Lower lobe of right lung (tissue), 2 donors: ENCODE measurements at regions not wholly inside any gene's neighbourhood (a gene's known extent, or its start where the extent isn't known, plus 50 kb on each side); places are given as distances from the start of the nearest gene placed in this dataset.

Source experiments
- ATAC-seq, 2 donors: fragments of 200-7000 bp; cut with Tn5 transposase; one replicate each; pipeline ENCODE4 v1.9.1; 2020 to 2022; ENCODE audit warnings: mild to moderate bottlenecking in 2 of 2, moderate library complexity in 2 of 2
- DNase-seq: peaks from one replicate; pipeline ENCODE4 v3.0.0-alpha.2; 2020
- H3K27ac ChIP-seq: fragments of 200-600 bp; one replicate; pipeline ENCODE4 v1.8.0; 2022
- H3K27me3 ChIP-seq: fragments of 200-600 bp; one replicate; pipeline ENCODE4 v1.8.0; 2022; ENCODE audit warnings: low read depth
- H3K36me3 ChIP-seq: fragments of 200-600 bp; one replicate; pipeline ENCODE4 v1.8.0; 2022; ENCODE audit warnings: mild to moderate bottlenecking
- H3K4me1 ChIP-seq: fragments of 200-600 bp; one replicate; pipeline ENCODE4 v1.8.0; 2022
- H3K4me3 ChIP-seq: fragments of 200-600 bp; one replicate; pipeline ENCODE4 v1.8.0; 2022; ENCODE audit warnings: mild to moderate bottlenecking
- H3K9me3 ChIP-seq: fragments of 200-600 bp; one replicate; pipeline ENCODE4 v1.8.0; 2022
- intact Hi-C: fragments of 100-400 bp; cut with DNase I; formaldehyde crosslinking; loops from one replicate; pipeline ENCODE4 v1.11.0; 2022
- TF ChIP-seq, protein P1 (sequence below): fragments of 200-600 bp; IDR thresholded peaks from one replicate; pipeline ENCODE4 v1.8.0; 2022; ENCODE audit warnings: antibody characterized with exemption, mild to moderate bottlenecking
- donor health status: DM: no; HTN: yes; CAD: no; lungs with severe emphysema.

DNA sequence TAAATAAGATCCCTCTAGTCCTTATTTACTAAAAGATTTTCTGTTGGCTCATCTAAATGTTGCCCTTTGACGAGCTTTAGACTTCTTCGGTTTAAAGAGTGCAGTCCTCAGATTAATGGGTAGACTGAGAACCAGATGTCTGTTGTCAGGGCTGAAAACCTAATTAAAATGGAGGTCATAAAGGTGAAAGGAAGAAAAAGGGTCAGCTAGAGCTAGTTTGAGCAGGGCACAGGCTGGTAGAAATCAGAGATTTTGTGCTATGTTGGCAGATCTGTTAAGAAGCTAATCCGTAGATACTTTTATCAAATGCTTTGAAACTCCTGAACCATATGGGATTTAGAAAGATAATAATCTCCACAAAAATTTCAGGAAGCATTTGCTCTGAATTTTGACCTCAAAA, 959.0 kb downstream of the PLA2G4A start:
- TF ChIP-seq, protein P1, sequence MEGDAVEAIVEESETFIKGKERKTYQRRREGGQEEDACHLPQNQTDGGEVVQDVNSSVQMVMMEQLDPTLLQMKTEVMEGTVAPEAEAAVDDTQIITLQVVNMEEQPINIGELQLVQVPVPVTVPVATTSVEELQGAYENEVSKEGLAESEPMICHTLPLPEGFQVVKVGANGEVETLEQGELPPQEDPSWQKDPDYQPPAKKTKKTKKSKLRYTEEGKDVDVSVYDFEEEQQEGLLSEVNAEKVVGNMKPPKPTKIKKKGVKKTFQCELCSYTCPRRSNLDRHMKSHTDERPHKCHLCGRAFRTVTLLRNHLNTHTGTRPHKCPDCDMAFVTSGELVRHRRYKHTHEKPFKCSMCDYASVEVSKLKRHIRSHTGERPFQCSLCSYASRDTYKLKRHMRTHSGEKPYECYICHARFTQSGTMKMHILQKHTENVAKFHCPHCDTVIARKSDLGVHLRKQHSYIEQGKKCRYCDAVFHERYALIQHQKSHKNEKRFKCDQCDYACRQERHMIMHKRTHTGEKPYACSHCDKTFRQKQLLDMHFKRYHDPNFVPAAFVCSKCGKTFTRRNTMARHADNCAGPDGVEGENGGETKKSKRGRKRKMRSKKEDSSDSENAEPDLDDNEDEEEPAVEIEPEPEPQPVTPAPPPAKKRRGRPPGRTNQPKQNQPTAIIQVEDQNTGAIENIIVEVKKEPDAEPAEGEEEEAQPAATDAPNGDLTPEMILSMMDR = no peak
- Histone ChIP-seq H3K4me1 (no peaks in the 10 kb centered on the region), H3K27ac (no peak overlapping the region), H3K36me3 (no peaks in the 10 kb centered on the region), H3K4me3 (no peak overlapping the region), H3K27me3 (no peaks in the 10 kb centered on the region), H3K9me3 (no peaks in the 10 kb centered on the region)
- DNase-seq (no peak), ATAC-seq (no peak)
- intact Hi-C loops = no loop called here

DNA sequence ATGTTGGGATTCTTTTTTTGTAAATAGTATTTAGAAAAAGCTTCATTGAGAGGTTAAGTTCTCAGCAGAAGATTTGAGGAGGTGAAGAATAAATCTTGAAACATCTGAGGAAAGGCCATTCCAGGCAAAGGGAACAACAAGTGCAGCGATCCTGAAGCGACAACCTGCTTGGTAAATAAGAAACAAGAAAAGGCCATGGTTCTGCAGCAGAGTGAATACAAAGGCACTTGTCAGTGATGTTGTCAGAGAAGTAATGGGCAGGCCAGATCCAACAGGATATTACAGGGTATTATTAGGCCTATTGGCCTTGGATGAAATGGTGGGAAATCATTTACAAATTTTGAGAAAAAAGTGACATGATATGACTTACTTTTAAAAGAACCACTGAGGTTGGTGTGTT, 960.0 kb downstream of the PLA2G4A start:
- H3K4me3 ChIP-seq = no peak overlapping the region
- TF ChIP-seq, protein P1 = no peak
- DNase-seq = no peak
- H3K27ac ChIP-seq = no peak overlapping the region
- H3K4me1 ChIP-seq = no peaks in the 10 kb centered on the region
- intact Hi-C loops = no loop called here
- no peaks in the 10 kb centered on the region for H3K27me3 ChIP-seq
- no peaks in the 10 kb centered on the region for H3K9me3 ChIP-seq
- no peak for ATAC-seq
- H3K36me3 ChIP-seq = no peaks in the 10 kb centered on the region

DNA sequence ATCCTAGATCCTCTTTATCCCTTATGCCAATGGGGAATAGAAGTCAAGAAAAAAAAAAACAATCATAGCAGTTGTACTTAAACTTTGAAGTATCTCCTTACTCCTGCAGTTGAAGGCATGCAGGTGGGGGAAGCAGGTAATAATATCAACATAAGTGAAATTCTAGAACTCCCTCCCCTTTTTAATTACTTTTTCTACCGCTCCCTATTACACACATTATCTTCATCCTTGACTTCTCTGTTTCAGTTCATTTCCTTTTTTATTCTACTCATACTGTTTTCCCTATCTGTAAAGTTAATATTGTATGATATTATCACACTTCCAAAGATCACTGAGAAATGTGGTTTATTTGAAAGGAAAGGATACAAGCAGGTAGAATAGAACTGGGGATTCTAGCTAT, 962.0 kb downstream of the PLA2G4A start:
- DNase-seq (no peak), ATAC-seq (no peak)
- H3K9me3 ChIP-seq = no peaks in the 10 kb centered on the region
- TF ChIP-seq, protein P1 = no peak
- H3K36me3 ChIP-seq = no peaks in the 10 kb centered on the region
- H3K27me3 ChIP-seq = no peaks in the 10 kb centered on the region
- H3K27ac ChIP-seq = no peak overlapping the region
- H3K4me3 ChIP-seq = no peak overlapping the region
- intact Hi-C loops = no loop called here
- H3K4me1 ChIP-seq = no peaks in the 10 kb centered on the region

DNA sequence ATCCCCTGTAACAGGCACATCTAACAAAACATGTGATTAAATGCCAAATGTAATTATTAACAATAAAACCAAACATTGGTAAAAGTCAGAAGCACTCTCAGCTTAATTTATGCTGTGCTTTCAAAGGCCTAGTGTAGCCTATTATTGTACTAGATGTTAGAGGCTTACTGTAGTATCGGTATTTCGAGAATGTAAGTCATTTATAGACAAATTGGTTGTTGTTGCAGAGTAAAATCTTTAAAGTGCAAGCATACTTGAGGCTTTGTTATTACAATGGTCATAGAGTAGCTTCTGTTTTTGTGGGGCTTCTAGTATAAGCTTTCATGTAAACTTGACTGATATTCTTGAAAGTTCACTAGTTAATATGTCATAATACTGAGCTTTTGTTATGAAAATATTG, 965.8 kb downstream of the PLA2G4A start:
- TF ChIP-seq, protein P1 = no peak
- DNase-seq = no peak
- H3K4me3 ChIP-seq = no peak overlapping the region
- H3K36me3 ChIP-seq = no peaks in the 10 kb centered on the region
- H3K9me3 ChIP-seq = no peaks in the 10 kb centered on the region
- no peaks in the 10 kb centered on the region for H3K27me3 ChIP-seq
- H3K4me1 ChIP-seq = no peaks in the 10 kb centered on the region
- intact Hi-C loops = no loop called here
- ATAC-seq = no peak
- no peak overlapping the region for H3K27ac ChIP-seq

DNA sequence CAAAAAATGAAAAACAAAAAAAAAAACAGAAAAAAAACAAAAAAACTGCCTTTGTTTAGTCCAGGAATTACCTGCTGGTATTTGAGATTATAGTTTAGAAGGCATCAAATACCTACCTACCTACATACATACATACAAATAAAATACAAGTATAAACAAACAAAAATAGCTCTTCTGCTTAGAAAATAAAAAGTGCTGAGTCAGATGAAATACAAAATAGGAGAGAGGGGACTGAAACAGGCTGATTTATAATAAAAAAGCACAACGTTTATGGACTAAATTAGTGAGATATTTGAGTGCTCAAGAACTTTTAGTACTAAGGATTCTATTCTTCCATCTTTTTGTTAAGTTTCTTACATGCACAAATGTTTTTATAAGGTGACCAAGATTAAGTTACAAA, 980.8 kb downstream of the PLA2G4A start:
- Histone ChIP-seq H3K27me3 (no peaks in the 10 kb centered on the region), H3K4me1 (no peaks in the 10 kb centered on the region), H3K9me3 (no peaks in the 10 kb centered on the region), H3K36me3 (no peaks in the 10 kb centered on the region), H3K4me3 (no peak overlapping the region), H3K27ac (no peak overlapping the region)
- ATAC-seq (no peak), DNase-seq (no peak)
- TF ChIP-seq, protein P1 = no peak
- intact Hi-C loops = no loop called here

DNA sequence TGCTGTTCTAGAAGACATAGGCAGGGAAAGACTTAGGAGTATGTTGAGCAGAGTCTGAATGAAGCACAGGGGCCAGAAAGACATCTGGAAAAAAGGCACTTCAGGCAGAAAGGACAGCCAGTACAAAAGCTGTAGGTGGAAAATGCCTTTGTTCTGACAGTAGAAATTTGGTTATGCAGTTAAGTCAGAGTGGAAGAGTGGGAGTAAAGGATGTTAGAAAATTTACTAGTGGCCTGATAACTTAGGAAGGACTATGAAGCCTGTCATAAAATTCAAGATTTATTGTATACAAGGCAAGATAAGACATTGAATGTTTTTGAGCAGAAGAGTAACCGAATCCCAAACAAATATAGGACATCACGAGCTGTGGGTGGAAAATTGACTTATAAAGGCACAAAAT, 987.9 kb downstream of the PLA2G4A start:
- Histone ChIP-seq H3K27me3 (no peaks in the 10 kb centered on the region), H3K4me1 (no peaks in the 10 kb centered on the region), H3K9me3 (no peaks in the 10 kb centered on the region), H3K27ac (no peak overlapping the region), H3K36me3 (no peaks in the 10 kb centered on the region), H3K4me3 (no peak overlapping the region)
- TF ChIP-seq, protein P1 = no peak
- intact Hi-C loops = no loop called here
- ATAC-seq (no peak), DNase-seq (no peak)
